Endodermal cell (in vitro differentiated cells): ENCODE measurements at regions not wholly inside any gene's neighbourhood (a gene's known extent, or its start where the extent isn't known, plus 50 kb on each side); places are given as distances from the start of the nearest gene placed in this dataset.

ENCODE experiments used
- DNase-seq: peaks from one replicate; pipeline ENCODE4 v3.0.0-alpha.2; 2017
- H3K27ac ChIP-seq: 2 replicates; pipeline ENCODE4 v1.5.1; 2013; ENCODE audit warnings: mild to moderate bottlenecking, low read depth, low read length, moderate library complexity
- H3K27me3 ChIP-seq: 2 replicates; pipeline ENCODE4 v1.6.1; 2013; ENCODE audit warnings: mild to moderate bottlenecking, low read length, moderate library complexity; ENCODE audit not compliant: insufficient read depth, control insufficient read depth, poor library complexity, severe bottlenecking
- H3K36me3 ChIP-seq: 2 replicates; pipeline ENCODE4 v1.7.0; 2013; ENCODE audit warnings: mild to moderate bottlenecking, low read length, moderate library complexity; ENCODE audit not compliant: control insufficient read depth, insufficient read depth
- H3K4me1 ChIP-seq: one replicate; pipeline ENCODE4 v1.7.0; 2013; ENCODE audit warnings: low read length; ENCODE audit not compliant: control insufficient read depth, insufficient read depth
- H3K4me3 ChIP-seq: 2 replicates; pipeline ENCODE4 v1.5.1; 2013; ENCODE audit warnings: mild to moderate bottlenecking, low read length, moderate library complexity
- H3K9ac ChIP-seq: 2 replicates; pipeline ENCODE4 v1.6.1; 2013; ENCODE audit warnings: mild to moderate bottlenecking, low read length, moderate library complexity; ENCODE audit not compliant: poor library complexity, severe bottlenecking; ENCODE audit errors: extremely low read depth
- H3K9me3 ChIP-seq: 2 replicates; pipeline ENCODE4 v1.6.1; 2013; ENCODE audit warnings: mild to moderate bottlenecking, low read length, moderate library complexity; ENCODE audit not compliant: control insufficient read depth
- H3K27ac Mint-ChIP-seq: 2 replicates; pipeline ENCODE4 v1.8.0; 2020; ENCODE audit warnings: mixed read lengths
- H3K27me3 Mint-ChIP-seq: 2 replicates; pipeline ENCODE4 v1.8.0; 2021; ENCODE audit warnings: mild to moderate bottlenecking, mixed read lengths; ENCODE audit not compliant: insufficient read depth
- H3K36me3 Mint-ChIP-seq: 2 replicates; pipeline ENCODE4 v1.8.0; 2020; ENCODE audit warnings: low read depth, mixed read lengths
- H3K4me1 Mint-ChIP-seq: 2 replicates; pipeline ENCODE4 v1.8.0; 2020; ENCODE audit warnings: mixed read lengths
- H3K4me3 Mint-ChIP-seq: 2 replicates; pipeline ENCODE4 v1.8.0; 2020; ENCODE audit warnings: mild to moderate bottlenecking, moderate library complexity, mixed read lengths
- H3K9me3 Mint-ChIP-seq: 2 replicates; pipeline ENCODE4 v1.8.0; 2020; ENCODE audit warnings: mild to moderate bottlenecking, mixed read lengths
- WGBS, 2 experiments: methylation state at CpG; one replicate each; pipeline versions ENCODE4 v1.1.5 to v1.1.7; 2013; ENCODE audit warnings: missing lambda C conversion rate in 2 of 2, mixed read lengths in 1 of 2; ENCODE audit not compliant: insufficient coverage in 1 of 2, insufficient read length in 1 of 2; 5-methylcytosine and 5-hydroxymethylcytosine counted together
- TF ChIP-seq, protein P1 (sequence below): fragments of 200-600 bp; sonication (generic); conservative IDR thresholded peaks from 2 replicates; pipeline ENCODE4 v1.5.0; 2021; ENCODE audit warnings: antibody characterized with exemption, mild to moderate bottlenecking

GRCh38 chrX:46301903-46302302, 243.3 kb downstream of the ZNF674 start:
- Histone ChIP-seq H3K27ac (no peak overlapping the region), H3K9me3 (peaks cover 11% of the 10 kb centered on the region), H3K9ac (no peak overlapping the region), H3K4me1 (no peaks in the 10 kb centered on the region), H3K36me3 (no peaks in the 10 kb centered on the region), H3K27me3 (no peaks in the 10 kb centered on the region), H3K4me3 (no peak overlapping the region)
- H3K36me3 Mint-ChIP-seq = peaks cover 5% of the 10 kb centered on the region
- no peaks in the 10 kb centered on the region for H3K4me1 Mint-ChIP-seq
- H3K4me3 Mint-ChIP-seq = no peak overlapping the region
- peaks cover 51% of the 10 kb centered on the region for H3K9me3 Mint-ChIP-seq
- DNase-seq = no peak
- WGBS, 2 experiments = no CpG with 5 or more reads among the region's 2 CpGs
- H3K27ac Mint-ChIP-seq = no peak overlapping the region
- TF ChIP-seq, protein P1, sequence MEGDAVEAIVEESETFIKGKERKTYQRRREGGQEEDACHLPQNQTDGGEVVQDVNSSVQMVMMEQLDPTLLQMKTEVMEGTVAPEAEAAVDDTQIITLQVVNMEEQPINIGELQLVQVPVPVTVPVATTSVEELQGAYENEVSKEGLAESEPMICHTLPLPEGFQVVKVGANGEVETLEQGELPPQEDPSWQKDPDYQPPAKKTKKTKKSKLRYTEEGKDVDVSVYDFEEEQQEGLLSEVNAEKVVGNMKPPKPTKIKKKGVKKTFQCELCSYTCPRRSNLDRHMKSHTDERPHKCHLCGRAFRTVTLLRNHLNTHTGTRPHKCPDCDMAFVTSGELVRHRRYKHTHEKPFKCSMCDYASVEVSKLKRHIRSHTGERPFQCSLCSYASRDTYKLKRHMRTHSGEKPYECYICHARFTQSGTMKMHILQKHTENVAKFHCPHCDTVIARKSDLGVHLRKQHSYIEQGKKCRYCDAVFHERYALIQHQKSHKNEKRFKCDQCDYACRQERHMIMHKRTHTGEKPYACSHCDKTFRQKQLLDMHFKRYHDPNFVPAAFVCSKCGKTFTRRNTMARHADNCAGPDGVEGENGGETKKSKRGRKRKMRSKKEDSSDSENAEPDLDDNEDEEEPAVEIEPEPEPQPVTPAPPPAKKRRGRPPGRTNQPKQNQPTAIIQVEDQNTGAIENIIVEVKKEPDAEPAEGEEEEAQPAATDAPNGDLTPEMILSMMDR = no peak
- no peaks in the 10 kb centered on the region for H3K27me3 Mint-ChIP-seq

DNA sequence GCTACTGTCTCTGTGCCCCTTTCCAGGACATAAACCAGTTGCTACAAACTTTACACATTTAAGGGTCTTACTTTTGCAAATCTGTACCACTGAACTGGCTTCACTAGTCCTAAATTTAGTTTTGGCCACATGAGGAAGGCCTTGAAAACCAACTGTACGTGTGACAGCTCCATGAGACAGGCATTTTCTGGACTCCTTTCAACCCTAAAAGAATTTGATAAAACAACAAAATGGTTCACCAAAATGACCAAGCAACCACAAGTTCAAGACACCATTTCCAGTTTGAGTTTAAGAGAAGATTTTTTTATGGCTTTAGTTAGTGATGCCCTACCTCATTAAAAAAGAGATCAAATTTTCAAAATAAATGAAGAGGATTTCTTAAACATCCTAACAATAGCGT, 246.4 kb downstream of the ZNF674 start:
- Histone ChIP-seq H3K4me3 (no peak overlapping the region), H3K27ac (no peak overlapping the region), H3K9me3 (no peaks in the 10 kb centered on the region), H3K36me3 (no peaks in the 10 kb centered on the region), H3K9ac (no peak overlapping the region), H3K27me3 (no peaks in the 10 kb centered on the region), H3K4me1 (no peaks in the 10 kb centered on the region)
- WGBS, 2 experiments = 96% methylated on average over 2 of the region's 2 CpGs; no CpG with 5 or more reads in 1 of the 2 experiments
- TF ChIP-seq, protein P1 = no peak
- H3K9me3 Mint-ChIP-seq = peaks cover 32% of the 10 kb centered on the region
- H3K27me3 Mint-ChIP-seq = no peaks in the 10 kb centered on the region
- H3K4me1 Mint-ChIP-seq = no peaks in the 10 kb centered on the region
- H3K4me3 Mint-ChIP-seq = no peak overlapping the region
- no peaks in the 10 kb centered on the region for H3K36me3 Mint-ChIP-seq
- no peak overlapping the region for H3K27ac Mint-ChIP-seq
- no peak for DNase-seq

- H3K4me3 ChIP-seq = no peak overlapping the region
- no peak overlapping the region for H3K27ac ChIP-seq
- no peaks in the 10 kb centered on the region for H3K4me1 Mint-ChIP-seq
- no peaks in the 10 kb centered on the region for H3K27me3 Mint-ChIP-seq
- no peaks in the 10 kb centered on the region for H3K36me3 Mint-ChIP-seq
- H3K4me3 Mint-ChIP-seq = no peak overlapping the region
- H3K36me3 ChIP-seq = no peaks in the 10 kb centered on the region
- H3K27ac Mint-ChIP-seq = no peak overlapping the region
- H3K9ac ChIP-seq = no peak overlapping the region
- no peaks in the 10 kb centered on the region for H3K27me3 ChIP-seq
- TF ChIP-seq, protein P1 = no peak
- DNase-seq = no peak
- H3K9me3 ChIP-seq = no peaks in the 10 kb centered on the region
- H3K9me3 Mint-ChIP-seq = peaks cover 35% of the 10 kb centered on the region
- H3K4me1 ChIP-seq = no peaks in the 10 kb centered on the region
These were observed 249.3 kb downstream of the ZNF674 start for GRCh38 chrX:46295963-46296362.
